ENCODE measurements at regions not wholly inside any gene's neighbourhood (a gene's known extent, or its start where the extent isn't known, plus 50 kb on each side); places are given as distances from the start of the nearest gene placed in this dataset.
"Not testable (repeated sequence)": the region's sequence is repeated elsewhere in the genome, so short reads cannot be mapped to it uniquely, and the experiment has no call there.

DNA sequence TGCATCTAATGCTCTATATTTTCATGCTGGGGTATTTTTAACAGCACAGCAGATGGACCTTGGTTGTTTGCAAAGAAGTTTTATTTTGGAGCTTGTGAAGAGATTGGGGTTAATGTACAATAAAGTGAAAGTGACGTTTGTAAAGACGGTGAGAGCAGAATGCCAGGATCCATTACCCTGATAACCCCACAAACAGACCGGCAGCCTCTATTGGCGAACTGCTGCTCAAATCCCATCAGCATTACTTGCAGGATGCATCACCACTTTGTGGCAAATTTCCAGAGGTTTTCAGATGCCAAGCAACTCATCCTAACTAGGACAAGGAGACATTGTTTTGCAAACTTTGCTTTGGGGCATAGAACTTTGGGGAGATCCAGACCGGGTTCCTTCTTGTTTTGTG lies 383.3 kb upstream of the ZNF462 start:
- Histone ChIP-seq H3K4me1 (no peaks in the 10 kb centered on the region), H3K27ac (no peak overlapping the region), H3K9me3 (ENCODE audit: control insufficient read depth, low read length) (peaks cover 3% of the 10 kb centered on the region), H2AFZ (no peak overlapping the region), H3K79me2 (no peaks in the 10 kb centered on the region), H3K4me3 (ENCODE audit: low read depth, low read length) (no peak overlapping the region), H3K36me3 (ENCODE audit: control insufficient read depth, insufficient read depth, low read length) (no peaks in the 10 kb centered on the region), H3K4me2 (ENCODE audit: low read length) (no peak overlapping the region), H3K27me3 (ENCODE audit: control insufficient read depth, insufficient read depth, low read length) (no peaks in the 10 kb centered on the region), H3K9ac (no peak overlapping the region)
- TF ChIP-seq, protein P1, sequence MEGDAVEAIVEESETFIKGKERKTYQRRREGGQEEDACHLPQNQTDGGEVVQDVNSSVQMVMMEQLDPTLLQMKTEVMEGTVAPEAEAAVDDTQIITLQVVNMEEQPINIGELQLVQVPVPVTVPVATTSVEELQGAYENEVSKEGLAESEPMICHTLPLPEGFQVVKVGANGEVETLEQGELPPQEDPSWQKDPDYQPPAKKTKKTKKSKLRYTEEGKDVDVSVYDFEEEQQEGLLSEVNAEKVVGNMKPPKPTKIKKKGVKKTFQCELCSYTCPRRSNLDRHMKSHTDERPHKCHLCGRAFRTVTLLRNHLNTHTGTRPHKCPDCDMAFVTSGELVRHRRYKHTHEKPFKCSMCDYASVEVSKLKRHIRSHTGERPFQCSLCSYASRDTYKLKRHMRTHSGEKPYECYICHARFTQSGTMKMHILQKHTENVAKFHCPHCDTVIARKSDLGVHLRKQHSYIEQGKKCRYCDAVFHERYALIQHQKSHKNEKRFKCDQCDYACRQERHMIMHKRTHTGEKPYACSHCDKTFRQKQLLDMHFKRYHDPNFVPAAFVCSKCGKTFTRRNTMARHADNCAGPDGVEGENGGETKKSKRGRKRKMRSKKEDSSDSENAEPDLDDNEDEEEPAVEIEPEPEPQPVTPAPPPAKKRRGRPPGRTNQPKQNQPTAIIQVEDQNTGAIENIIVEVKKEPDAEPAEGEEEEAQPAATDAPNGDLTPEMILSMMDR (IDR thresholded peaks at IDR 0.05): no peak

DNA sequence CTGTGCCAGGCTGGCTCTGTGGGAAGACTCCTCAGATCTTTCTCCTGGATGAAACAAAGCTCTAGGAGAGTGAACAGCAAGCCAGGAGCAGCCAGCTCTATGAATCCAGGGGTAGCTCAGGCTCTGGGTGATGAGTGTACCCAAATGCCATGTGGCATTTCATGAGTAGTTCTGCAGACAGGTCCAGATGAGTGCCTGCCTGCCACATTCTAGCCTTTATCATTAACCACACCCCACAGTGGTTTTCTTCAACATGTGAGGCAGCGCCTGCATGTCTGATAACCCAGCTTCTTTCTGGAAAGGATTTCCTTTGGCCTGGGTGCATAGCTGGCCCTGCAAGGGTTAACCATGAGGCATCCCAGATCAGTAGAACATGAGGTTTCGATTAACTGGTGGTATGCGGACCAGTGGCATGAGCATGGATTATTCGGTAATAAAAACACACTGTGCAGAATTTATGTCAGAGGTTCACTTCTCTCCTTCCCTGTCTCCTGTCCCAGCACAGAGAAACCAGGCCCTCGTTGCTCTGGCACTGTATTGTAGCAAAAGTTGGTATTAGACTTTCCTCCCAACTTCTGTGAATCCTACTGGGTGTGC lies 381.9 kb upstream of the ZNF462 start:
- no peaks in the 10 kb centered on the region for H3K27me3 ChIP-seq (ENCODE audit: control insufficient read depth, insufficient read depth, low read length)

DNA sequence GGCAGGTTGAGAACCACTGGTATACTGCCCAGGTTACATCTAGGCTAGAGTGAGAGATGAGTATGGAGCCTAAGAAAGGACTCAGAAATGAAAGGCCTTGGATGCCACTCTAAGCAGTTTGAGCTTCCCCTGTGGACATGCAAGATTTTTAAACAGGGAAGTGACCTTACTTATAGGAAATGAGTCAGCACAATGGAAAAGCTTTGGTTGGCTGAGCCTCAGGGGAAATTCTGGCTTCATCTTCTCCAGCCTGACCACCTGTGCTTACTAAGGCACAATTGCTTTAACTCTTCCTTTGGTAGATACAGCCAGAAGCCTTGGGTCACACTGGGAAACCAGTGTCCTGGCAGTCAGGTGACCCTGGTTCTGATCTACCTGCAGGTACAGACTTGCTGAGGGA lies 380.2 kb upstream of the ZNF462 start:
- no peaks in the 10 kb centered on the region for H3K79me2 ChIP-seq
- no peak overlapping the region for H3K4me2 ChIP-seq (ENCODE audit: low read length)
- TF ChIP-seq, protein P1 (IDR thresholded peaks at IDR 0.05): no peak
- H3K27ac ChIP-seq: no peak overlapping the region
- no peaks in the 10 kb centered on the region for H3K9me3 ChIP-seq (ENCODE audit: control insufficient read depth, low read length)
- H3K4me1 ChIP-seq: no peaks in the 10 kb centered on the region
- no peak overlapping the region for H3K9ac ChIP-seq
- no peak overlapping the region for H3K4me3 ChIP-seq (ENCODE audit: low read depth, low read length)
- H3K27me3 ChIP-seq (ENCODE audit: control insufficient read depth, insufficient read depth, low read length): no peaks in the 10 kb centered on the region
- H3K36me3 ChIP-seq (ENCODE audit: control insufficient read depth, insufficient read depth, low read length): no peaks in the 10 kb centered on the region
- H2AFZ ChIP-seq: no peak overlapping the region

More for the DNA sequence above, 381.9 kb upstream of the ZNF462 start:
- TF ChIP-seq, protein P1 (IDR thresholded peaks at IDR 0.05): no peak
- Histone ChIP-seq H3K27ac (no peak overlapping the region), H3K4me1 (no peaks in the 10 kb centered on the region), H3K4me3 (ENCODE audit: low read depth, low read length) (no peak overlapping the region), H3K36me3 (ENCODE audit: control insufficient read depth, insufficient read depth, low read length) (no peaks in the 10 kb centered on the region), H2AFZ (no peak overlapping the region), H3K9ac (no peak overlapping the region), H3K79me2 (no peaks in the 10 kb centered on the region), H3K9me3 (ENCODE audit: control insufficient read depth, low read length) (no peaks in the 10 kb centered on the region), H3K4me2 (ENCODE audit: low read length) (no peak overlapping the region)

DNA sequence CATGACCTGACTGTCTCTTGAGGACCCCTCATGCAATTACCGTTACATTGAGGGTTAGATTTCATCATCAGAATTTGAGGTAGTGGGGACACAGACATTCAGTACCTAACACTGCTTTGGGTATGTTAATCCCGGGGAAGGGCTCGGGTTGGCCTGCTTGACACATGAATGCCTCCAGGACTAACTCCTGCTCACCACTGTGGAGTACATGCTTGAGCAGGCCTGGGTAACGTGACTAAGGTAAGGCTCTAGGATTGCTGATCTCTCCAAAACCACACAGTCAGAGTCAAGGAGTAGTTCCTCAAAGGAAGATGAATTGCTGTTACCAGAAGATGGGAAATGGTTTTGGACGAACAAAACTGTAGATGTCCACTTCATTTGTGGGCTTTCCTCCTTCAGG lies 376.3 kb upstream of the ZNF462 start:
- H3K9me3 ChIP-seq (ENCODE audit: control insufficient read depth, low read length): no peaks in the 10 kb centered on the region
- no peak overlapping the region for H3K4me2 ChIP-seq (ENCODE audit: low read length)
- no peaks in the 10 kb centered on the region for H3K36me3 ChIP-seq (ENCODE audit: control insufficient read depth, insufficient read depth, low read length)
- no peaks in the 10 kb centered on the region for H3K4me1 ChIP-seq
- H3K9ac ChIP-seq: no peak overlapping the region
- TF ChIP-seq, protein P1 (IDR thresholded peaks at IDR 0.05): no peak
- no peak overlapping the region for H2AFZ ChIP-seq
- no peaks in the 10 kb centered on the region for H3K79me2 ChIP-seq
- no peak overlapping the region for H3K27ac ChIP-seq
- H3K27me3 ChIP-seq (ENCODE audit: control insufficient read depth, insufficient read depth, low read length): no peaks in the 10 kb centered on the region
- H3K4me3 ChIP-seq (ENCODE audit: low read depth, low read length): no peak overlapping the region

DNA sequence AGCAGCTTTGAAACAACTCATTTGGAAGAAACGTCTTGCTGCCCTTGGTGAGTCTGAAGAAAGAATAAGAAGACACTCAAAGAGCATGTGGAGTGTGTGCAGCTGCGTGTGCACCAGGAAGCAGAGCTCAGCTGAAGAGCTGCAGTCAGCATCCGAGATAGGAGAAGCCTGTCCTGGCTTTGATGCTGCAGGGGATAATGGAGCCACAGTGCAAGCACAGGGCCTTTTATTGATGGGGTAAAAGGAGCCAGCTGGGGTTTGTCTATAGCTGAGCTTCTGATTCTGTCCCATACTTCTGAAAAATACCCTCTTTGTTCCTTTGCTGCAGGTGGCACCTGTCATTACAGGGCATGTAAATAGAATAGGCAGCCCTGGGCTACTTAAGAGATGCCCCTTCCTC lies 375.7 kb upstream of the ZNF462 start:
- H3K9ac ChIP-seq: no peak overlapping the region
- H3K4me1 ChIP-seq: no peaks in the 10 kb centered on the region
- H3K9me3 ChIP-seq (ENCODE audit: control insufficient read depth, low read length): no peaks in the 10 kb centered on the region
- H3K79me2 ChIP-seq: no peaks in the 10 kb centered on the region
- H3K36me3 ChIP-seq (ENCODE audit: control insufficient read depth, insufficient read depth, low read length): no peaks in the 10 kb centered on the region
- H3K27me3 ChIP-seq (ENCODE audit: control insufficient read depth, insufficient read depth, low read length): no peaks in the 10 kb centered on the region
- H3K4me3 ChIP-seq (ENCODE audit: low read depth, low read length): no peak overlapping the region
- TF ChIP-seq, protein P1 (IDR thresholded peaks at IDR 0.05): no peak
- no peak overlapping the region for H3K4me2 ChIP-seq (ENCODE audit: low read length)
- no peak overlapping the region for H3K27ac ChIP-seq
- no peak overlapping the region for H2AFZ ChIP-seq

DNA sequence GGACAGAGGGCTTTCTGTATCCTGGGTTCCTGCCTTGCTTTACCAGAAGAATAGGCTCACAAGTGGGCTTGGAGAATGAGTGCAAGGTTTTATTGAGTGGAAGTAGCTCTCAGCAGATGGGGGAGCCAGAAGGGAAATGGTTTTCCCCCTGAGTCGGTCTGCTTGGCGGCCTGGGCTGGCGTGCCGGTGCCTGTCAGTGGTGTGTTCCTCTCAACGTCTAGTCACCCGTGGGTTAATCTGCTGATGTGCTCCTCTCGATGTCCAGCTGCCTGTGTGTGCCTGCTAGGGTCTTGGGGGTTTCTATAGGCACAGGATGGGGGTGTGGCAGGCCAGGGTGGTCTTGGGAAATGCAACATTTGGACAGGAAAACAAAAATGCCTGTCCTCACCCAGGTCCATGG lies 370.8 kb upstream of the ZNF462 start:
- not testable (repeated sequence) for H3K79me2 ChIP-seq; H3K27ac ChIP-seq; H3K4me2 ChIP-seq (ENCODE audit: low read length); H3K9ac ChIP-seq; H3K36me3 ChIP-seq (ENCODE audit: control insufficient read depth, insufficient read depth, low read length); H3K9me3 ChIP-seq (ENCODE audit: control insufficient read depth, low read length); H3K4me3 ChIP-seq (ENCODE audit: low read depth, low read length); H3K4me1 ChIP-seq; H2AFZ ChIP-seq; H3K27me3 ChIP-seq (ENCODE audit: control insufficient read depth, insufficient read depth, low read length)

Data from parathyroid adenoma (tissue), 2 donors.